H9 (cell line): ENCODE measurements at regions not wholly inside any gene's neighbourhood (a gene's known extent, or its start where the extent isn't known, plus 50 kb on each side); places are given as distances from the start of the nearest gene placed in this dataset.
"Not testable (repeated sequence)": the region's sequence is repeated elsewhere in the genome, so short reads cannot be mapped to it uniquely, and the experiment has no call there.

ENCODE experiments used
- DNase-seq: peaks from one replicate; pipeline ENCODE4 v3.0.0-alpha.2; 2017
- H2AFZ ChIP-seq: one replicate; pipeline ENCODE4 v1.6.1; 2013; ENCODE audit warnings: mild to moderate bottlenecking, low read length, control low read depth, moderate library complexity
- H2AK5ac ChIP-seq: 2 replicates; pipeline ENCODE4 v1.6.1; 2013; ENCODE audit warnings: low read length, control low read depth, mixed read lengths; ENCODE audit not compliant: insufficient read length
- H2BK120ac ChIP-seq: one replicate; pipeline ENCODE4 v1.6.1; 2013; ENCODE audit warnings: low read depth, mild to moderate bottlenecking, low read length, control low read depth, inconsistent platforms; ENCODE audit not compliant: poor library complexity, severe bottlenecking
- H2BK12ac ChIP-seq: 2 replicates; pipeline ENCODE4 v1.6.1; 2013; ENCODE audit warnings: low read length, control low read depth, mixed read lengths, low read depth; ENCODE audit not compliant: insufficient read length
- H2BK15ac ChIP-seq: 2 replicates; pipeline ENCODE4 v1.6.1; 2013; ENCODE audit warnings: low read depth, low read length, control low read depth
- H2BK20ac ChIP-seq: one replicate; pipeline ENCODE4 v1.6.1; 2013; ENCODE audit warnings: low read depth, mild to moderate bottlenecking, low read length, control low read depth, inconsistent platforms; ENCODE audit not compliant: poor library complexity, severe bottlenecking
- H2BK5ac ChIP-seq: 2 replicates; pipeline ENCODE4 v1.6.1; 2013; ENCODE audit warnings: low read length, control low read depth, mixed read lengths; ENCODE audit not compliant: insufficient read length
- H3K14ac ChIP-seq: 2 replicates; pipeline ENCODE4 v1.6.1; 2013; ENCODE audit warnings: low read length, control low read depth; ENCODE audit not compliant: insufficient read depth
- H3K18ac ChIP-seq: 2 replicates; pipeline ENCODE4 v1.6.1; 2013; ENCODE audit warnings: low read depth, mild to moderate bottlenecking, mixed read lengths, low read length, control low read depth; ENCODE audit not compliant: insufficient read length
- H3K23ac ChIP-seq: 2 replicates; pipeline ENCODE4 v1.6.1; 2013; ENCODE audit warnings: low read length, control low read depth, mixed read lengths, low read depth; ENCODE audit not compliant: insufficient read length
- H3K23me2 ChIP-seq: 2 replicates; pipeline ENCODE4 v1.6.1; 2013; ENCODE audit warnings: low read depth, mild to moderate bottlenecking, mixed read lengths, low read length, control low read depth; ENCODE audit not compliant: insufficient read length, poor library complexity, severe bottlenecking
- H3K27ac ChIP-seq: 2 replicates; pipeline ENCODE4 v1.5.1; 2013; ENCODE audit warnings: low read length, control low read depth, mixed read lengths, low read depth; ENCODE audit not compliant: insufficient read length
- H3K27me3 ChIP-seq: 2 replicates; pipeline ENCODE4 v1.6.1; 2013; ENCODE audit warnings: low read length, control low read depth, inconsistent platforms; ENCODE audit not compliant: insufficient read depth
- H3K4ac ChIP-seq: 2 replicates; pipeline ENCODE4 v1.6.1; 2013; ENCODE audit warnings: low read depth, mild to moderate bottlenecking, control low read depth, inconsistent platforms, low read length, moderate library complexity
- H3K4me1 ChIP-seq: 2 replicates; pipeline ENCODE4 v1.6.1; 2013; ENCODE audit warnings: low read length, control low read depth, inconsistent platforms; ENCODE audit not compliant: insufficient read depth
- H3K4me2 ChIP-seq: 2 replicates; pipeline ENCODE4 v1.6.1; 2013; ENCODE audit warnings: low read length, control low read depth, mixed read lengths; ENCODE audit not compliant: insufficient read length, insufficient read depth
- H3K56ac ChIP-seq: 2 replicates; pipeline ENCODE4 v1.6.1; 2013; ENCODE audit warnings: low read depth, mild to moderate bottlenecking, mixed read lengths, low read length, control low read depth; ENCODE audit not compliant: insufficient read length
- H3K79me1 ChIP-seq: 2 replicates; pipeline ENCODE4 v1.6.1; 2013; ENCODE audit warnings: low read depth, mild to moderate bottlenecking, moderate library complexity, low read length, control low read depth, inconsistent platforms; ENCODE audit not compliant: insufficient read depth, poor library complexity, severe bottlenecking
- H3K79me2 ChIP-seq: 2 replicates; pipeline ENCODE4 v1.6.1; 2013; ENCODE audit warnings: low read length, control low read depth, inconsistent platforms; ENCODE audit not compliant: insufficient read depth
- H3K9ac ChIP-seq: 2 replicates; pipeline ENCODE4 v1.6.1; 2013; ENCODE audit warnings: low read length, control low read depth, mixed read lengths; ENCODE audit not compliant: insufficient read length; ENCODE audit errors: extremely low read depth
- H3K9me3 ChIP-seq: one replicate; pipeline ENCODE4 v1.6.1; 2013; ENCODE audit warnings: low read depth, low read length, inconsistent platforms; ENCODE audit not compliant: control insufficient read depth
- H3T11ph ChIP-seq: one replicate; pipeline ENCODE4 v1.6.1; 2013; ENCODE audit warnings: mild to moderate bottlenecking, low read length, control low read depth, inconsistent platforms
- H4K20me1 ChIP-seq: one replicate; pipeline ENCODE4 v1.6.1; 2013; ENCODE audit not compliant: control insufficient read depth, insufficient read length, insufficient read depth
- H4K5ac ChIP-seq: 2 replicates; pipeline ENCODE4 v1.6.1; 2013; ENCODE audit warnings: low read depth, mild to moderate bottlenecking, mixed read lengths, low read length, control low read depth; ENCODE audit not compliant: insufficient read length
- H4K8ac ChIP-seq: replicated peaks from 2 replicates; pipeline ENCODE4 v1.6.1; 2013; ENCODE audit warnings: low read length, control low read depth, mixed read lengths, low read depth; ENCODE audit not compliant: insufficient read length
- H4K91ac ChIP-seq: 2 replicates; pipeline ENCODE4 v1.6.1; 2013; ENCODE audit warnings: low read depth, mild to moderate bottlenecking, moderate library complexity, mixed read lengths, low read length, control low read depth; ENCODE audit not compliant: insufficient read length
- H3K27ac Mint-ChIP-seq, 3 experiments: 2 replicates in 2 of 3; 3 replicates in 1 of 3; pipeline ENCODE4 v1.8.0; 2020 to 2021; ENCODE audit warnings: mixed read lengths in 3 of 3, mild to moderate bottlenecking in 1 of 3, moderate library complexity in 1 of 3
- H3K27me3 Mint-ChIP-seq: 2 replicates; pipeline ENCODE4 v1.8.0; 2021; ENCODE audit warnings: low read depth, mild to moderate bottlenecking, moderate library complexity, mixed read lengths
- H3K36me3 Mint-ChIP-seq, 3 experiments: 2 replicates in 2 of 3; 3 replicates in 1 of 3; pipeline ENCODE4 v1.8.0; 2020 to 2021; ENCODE audit warnings: low read depth in 3 of 3, mixed read lengths in 3 of 3; ENCODE audit not compliant: insufficient read depth in 1 of 3
- H3K4me1 Mint-ChIP-seq, 2 experiments: 2 replicates each; pipeline ENCODE4 v1.8.0; 2020; ENCODE audit warnings: mixed read lengths in 2 of 2
- H3K4me3 Mint-ChIP-seq, 2 experiments: 2 replicates in 1 of 2; 3 replicates in 1 of 2; pipeline ENCODE4 v1.8.0; 2020 to 2021; ENCODE audit warnings: mild to moderate bottlenecking in 2 of 2, mixed read lengths in 2 of 2, moderate library complexity in 1 of 2
- H3K9me3 Mint-ChIP-seq, 2 experiments: 2 replicates in 1 of 2; 3 replicates in 1 of 2; pipeline ENCODE4 v1.8.0; 2020; ENCODE audit warnings: mild to moderate bottlenecking in 2 of 2, mixed read lengths in 2 of 2, moderate library complexity in 1 of 2
- CTCF ChIP-seq: fragments of 200-600 bp; sonication (generic); conservative IDR thresholded peaks from 3 replicates; pipeline ENCODE4 v1.8.0; 2021; ENCODE audit warnings: antibody characterized with exemption, mild to moderate bottlenecking
- WGBS: extraction: QIAGEN DNeasy Blood & Tissue Kit; methylation state at CpG from one replicate; pipeline ENCODE4 v1.1.7; 2013; ENCODE audit warnings: missing lambda C conversion rate, low lambda C conversion rate, mixed read lengths; ENCODE audit not compliant: insufficient read length; ENCODE audit errors: extremely low coverage; 5-methylcytosine and 5-hydroxymethylcytosine counted together

- no peaks in the 10 kb centered on the region for H3K4me1 ChIP-seq
- Mint-ChIP-seq H3K27me3 (no peaks in the 10 kb centered on the region), H3K27ac (no peak overlapping the region), H3K4me1 (peaks cover 3% of the 10 kb centered on the region in 2 experiments; a peak in 3 of 4 replicates), H3K9me3 (peaks cover 4 to 10% of the 10 kb centered on the region in 2 experiments; a peak in 4 of 5 replicates), H3K4me3 (no peak overlapping the region), H3K36me3 (peaks cover 1 to 4% (median 3%) of the 10 kb centered on the region in 3 experiments; a peak in 4 of 7 replicates)
- no peaks in the 10 kb centered on the region for H3K79me2 ChIP-seq
- no peak overlapping the region for H4K8ac ChIP-seq
- no peaks in the 10 kb centered on the region for H3K27me3 ChIP-seq
- H4K91ac ChIP-seq: no peak overlapping the region
- no peak overlapping the region for H2BK120ac ChIP-seq
- no peaks in the 10 kb centered on the region for H3K9me3 ChIP-seq
- no peak overlapping the region for H3K4ac ChIP-seq
- no peak overlapping the region for H2BK5ac ChIP-seq
- no peak for TF ChIP-seq CTCF
- no peak overlapping the region for H3K9ac ChIP-seq
- H3K79me1 ChIP-seq: no peaks in the 10 kb centered on the region
- no peak overlapping the region for H3K4me2 ChIP-seq
- no CpG with 5 or more reads among the region's 1 CpG for WGBS
- DNase-seq: no peak
- no peak overlapping the region for H2BK15ac ChIP-seq
- no peak overlapping the region for H3K23ac ChIP-seq
- no peaks in the 10 kb centered on the region for H3K23me2 ChIP-seq
- no peak overlapping the region for H3K56ac ChIP-seq
- H3T11ph ChIP-seq: no peak overlapping the region
- no peaks in the 10 kb centered on the region for H4K20me1 ChIP-seq
- no peak overlapping the region for H2BK20ac ChIP-seq
- H2AK5ac ChIP-seq: no peak overlapping the region
- no peak overlapping the region for H3K18ac ChIP-seq
- no peak overlapping the region for H3K14ac ChIP-seq
- no peak overlapping the region for H3K27ac ChIP-seq
- no peak overlapping the region for H2AFZ ChIP-seq
- no peak overlapping the region for H4K5ac ChIP-seq
- H2BK12ac ChIP-seq: no peak overlapping the region
Observed at GRCh38 chr2:166643980-166644379, 149.9 kb upstream of the SCN7A start.

DNA sequence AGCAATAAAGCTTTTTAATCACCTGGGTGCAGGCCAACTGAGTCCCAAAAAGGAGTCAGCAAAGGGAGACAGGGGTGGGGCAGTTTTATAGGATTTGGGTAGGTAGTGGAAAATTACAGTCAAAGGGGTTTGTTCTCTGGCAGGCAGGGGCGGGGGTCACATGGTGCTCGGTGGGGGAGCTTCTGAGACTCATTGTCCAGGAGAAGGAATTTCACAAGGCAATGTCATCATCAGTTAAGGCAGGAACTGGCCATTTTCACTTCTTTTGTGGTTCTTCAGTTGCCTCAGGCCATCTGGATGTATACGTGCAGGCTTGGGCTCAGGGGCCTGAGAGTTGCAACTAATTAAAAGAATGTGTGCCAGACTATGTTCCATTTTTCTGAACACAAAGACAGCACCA, 147.5 kb upstream of the SCN7A start:
- H2BK15ac ChIP-seq, H3K27me3 Mint-ChIP-seq, H2BK120ac ChIP-seq, H3K14ac ChIP-seq, H4K91ac ChIP-seq, H3K9ac ChIP-seq, H3K27ac ChIP-seq, H2BK5ac ChIP-seq, H3T11ph ChIP-seq, H3K36me3 Mint-ChIP-seq, H4K5ac ChIP-seq, H3K79me2 ChIP-seq, H3K9me3 ChIP-seq, H3K4me1 Mint-ChIP-seq, H3K23me2 ChIP-seq, H3K4me3 Mint-ChIP-seq, H3K56ac ChIP-seq, H2BK20ac ChIP-seq, H4K20me1 ChIP-seq, H4K8ac ChIP-seq, H3K18ac ChIP-seq, H3K4me2 ChIP-seq, H3K4ac ChIP-seq, H3K27me3 ChIP-seq, DNase-seq, H3K79me1 ChIP-seq, H2AFZ ChIP-seq, H3K4me1 ChIP-seq, H2AK5ac ChIP-seq, H3K23ac ChIP-seq, H2BK12ac ChIP-seq, H3K9me3 Mint-ChIP-seq: not testable (repeated sequence)
- H3K27ac Mint-ChIP-seq: peak overlapping the region in 1 of 3 experiments; percentile 63; a peak in 2 of 7 replicates
- no CpG with 5 or more reads among the region's 3 CpGs for WGBS
